OCI-LY7 (cell line): ENCODE measurements at regions not wholly inside any gene's neighbourhood (a gene's known extent, or its start where the extent isn't known, plus 50 kb on each side); places are given as distances from the start of the nearest gene placed in this dataset.

Source experiments
- BruUV-seq: library from RNA; stranded (reverse); fragments of 400-500 nt; replicated peaks from 2 replicates; lab custom pipeline; 2021; lab: Mats Ljungman, UMichigan
- CTCF ChIA-PET: fragments of 300-600 bp; sonication (Branson Sonifier 250); formaldehyde crosslinking; loops from one replicate; lab custom pipeline; 2022; ENCODE audit warnings: antibody characterized with exemption; ENCODE audit not compliant: unreplicated experiment; lab: Charles Lee
- POLR2A ChIA-PET: fragments of 300-600 bp; sonication (Branson Sonifier 250); formaldehyde crosslinking; loops from one replicate; lab custom pipeline; 2022; ENCODE audit warnings: antibody characterized with exemption; lab: Charles Lee
- DNase-seq: peaks from one replicate; pipeline ENCODE4 v3.0.0-alpha.2; 2015; ENCODE audit warnings: low spot score
- H2AFZ ChIP-seq: fragments of 200-600 bp; sonication (generic), shearing (Covaris generic); 2 replicates; pipeline ENCODE4 v1.6.1; 2014; ENCODE audit warnings: mild to moderate bottlenecking, antibody characterized with exemption, low read length, moderate library complexity
- H3K27ac ChIP-seq: fragments of 200-600 bp; sonication (generic); 2 replicates; pipeline ENCODE4 v1.5.1; 2014; ENCODE audit warnings: mixed run types, low read depth, mild to moderate bottlenecking, moderate library complexity, low read length, inconsistent platforms; ENCODE audit not compliant: poor library complexity, severe bottlenecking
- H3K36me3 ChIP-seq: fragments of 200-600 bp; sonication (generic); 2 replicates; pipeline ENCODE4 v1.6.1; 2014; ENCODE audit warnings: mild to moderate bottlenecking, antibody characterized with exemption, low read length, moderate library complexity, mixed read lengths; ENCODE audit not compliant: insufficient read depth
- H3K4me1 ChIP-seq: fragments of 200-600 bp; sonication (generic); 2 replicates; pipeline ENCODE4 v1.5.1; 2014; ENCODE audit warnings: mild to moderate bottlenecking, low read length; ENCODE audit not compliant: insufficient read depth, poor library complexity, severe bottlenecking
- H3K4me2 ChIP-seq: fragments of 200-600 bp; sonication (generic); 2 replicates; pipeline ENCODE4 v1.6.1; 2014; ENCODE audit warnings: mild to moderate bottlenecking, low read length
- H3K4me3 ChIP-seq: fragments of 200-600 bp; sonication (generic); 2 replicates; pipeline ENCODE4 v1.5.1; 2014; ENCODE audit warnings: mild to moderate bottlenecking, low read depth, low read length; ENCODE audit not compliant: poor library complexity, severe bottlenecking
- H3K79me2 ChIP-seq: fragments of 200-600 bp; sonication (generic); 2 replicates; pipeline ENCODE4 v1.6.1; 2016; ENCODE audit warnings: low read depth, mild to moderate bottlenecking, low read length, moderate library complexity, mixed read lengths; ENCODE audit not compliant: insufficient read depth
- H3K9me2 ChIP-seq: fragments of 200-600 bp; sonication (generic); 2 replicates; pipeline ENCODE4 v1.6.1; 2016; ENCODE audit warnings: mild to moderate bottlenecking, low read length, mixed read lengths; ENCODE audit not compliant: insufficient read depth
- H3K9me3 ChIP-seq: fragments of 200-600 bp; sonication (generic); 2 replicates; pipeline ENCODE4 v1.6.1; 2014; ENCODE audit warnings: mild to moderate bottlenecking, mixed run types, low read length, mixed read lengths
- H4K20me1 ChIP-seq: fragments of 200-600 bp; sonication (generic); 2 replicates; pipeline ENCODE4 v1.6.1; 2014; ENCODE audit warnings: mild to moderate bottlenecking, antibody characterized with exemption, low read length, moderate library complexity, mixed read lengths; ENCODE audit not compliant: insufficient read depth
- CTCF ChIP-seq: fragments of 200-600 bp; sonication (generic); conservative IDR thresholded peaks from 2 replicates; pipeline ENCODE4 v1.5.1; 2014; ENCODE audit warnings: mild to moderate bottlenecking, antibody characterized with exemption, low read length, moderate library complexity, mixed read lengths
- EZH2phosphoT487 ChIP-seq: fragments of 200-600 bp; sonication (generic); IDR thresholded peaks from 2 replicates; pipeline ENCODE4 v1.6.1; 2018; ENCODE audit warnings: low read depth, borderline replicate concordance, mild to moderate bottlenecking, mixed run types, antibody characterized with exemption, low read length, moderate library complexity, mixed read lengths
- intact Hi-C: fragments of 100-400 bp; cut with micrococcal nuclease; formaldehyde crosslinking; loops from one replicate; pipeline ENCODE4 v1.10.0; 2022; ENCODE audit not compliant: unreplicated experiment

DNA sequence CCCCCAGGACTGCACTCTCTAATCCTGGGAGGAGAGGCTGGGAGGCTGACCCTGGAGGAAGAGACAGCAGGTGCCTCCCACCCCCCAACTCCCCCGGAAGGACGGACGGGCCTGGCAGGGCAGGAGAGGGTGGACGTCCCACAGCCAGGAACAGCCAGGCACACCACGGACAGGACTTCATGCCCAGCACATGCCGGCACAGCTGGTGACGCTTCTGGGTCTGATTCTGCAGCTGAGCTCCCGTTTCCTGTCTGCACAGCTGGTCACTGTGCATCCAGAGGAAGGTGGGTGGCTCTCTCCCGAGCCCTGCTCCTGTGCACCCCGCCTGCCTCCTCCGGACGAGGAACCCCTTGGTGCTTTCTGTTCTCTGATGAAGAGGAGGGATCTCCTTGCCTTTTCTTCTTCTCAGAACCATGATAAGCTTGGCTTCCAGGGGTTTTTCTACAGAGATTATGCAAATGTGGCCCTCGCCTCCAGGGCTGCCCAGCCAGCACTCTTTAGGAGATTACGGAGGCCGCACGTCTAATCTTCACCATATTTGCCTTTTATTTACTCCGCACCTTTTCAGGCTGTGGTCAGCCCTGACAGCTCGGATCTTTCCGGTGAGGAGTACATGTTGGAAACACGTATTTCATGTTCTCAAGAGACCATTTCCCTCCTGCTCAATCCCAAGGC lies 1295.8 kb downstream of the BRD1 start:
- CTCF ChIA-PET = no interaction called here
- intact Hi-C loops = no loop called here
- Histone ChIP-seq H3K79me2 (no peaks in the 10 kb centered on the region), H3K4me1 (no peaks in the 10 kb centered on the region), H3K27ac (no peak overlapping the region), H3K4me2 (no peak overlapping the region), H2AFZ (no peak overlapping the region), H3K4me3 (no peak overlapping the region), H4K20me1 (no peaks in the 10 kb centered on the region), H3K36me3 (no peaks in the 10 kb centered on the region), H3K9me3 (no peaks in the 10 kb centered on the region), H3K9me2 (no peaks in the 10 kb centered on the region)
- no peak for TF ChIP-seq EZH2phosphoT487
- TF ChIP-seq CTCF = no peak
- DNase-seq = no peak
- BruUV-seq = no TSS peak
- POLR2A ChIA-PET = no interaction called here

GRCh38 chr22:48531108-48531507 lies 1296.6 kb downstream of the BRD1 start:
- no peaks in the 10 kb centered on the region for H3K36me3 ChIP-seq
- no peak overlapping the region for H3K27ac ChIP-seq
- intact Hi-C loops = no loop called here
- DNase-seq = no peak
- H3K9me2 ChIP-seq = no peaks in the 10 kb centered on the region
- H3K4me3 ChIP-seq = no peak overlapping the region
- no peak overlapping the region for H2AFZ ChIP-seq
- POLR2A ChIA-PET = no interaction called here
- H3K9me3 ChIP-seq = no peaks in the 10 kb centered on the region
- H3K4me2 ChIP-seq = no peak overlapping the region
- no peaks in the 10 kb centered on the region for H3K4me1 ChIP-seq
- CTCF ChIA-PET = no interaction called here
- H3K79me2 ChIP-seq = no peaks in the 10 kb centered on the region
- H4K20me1 ChIP-seq = no peaks in the 10 kb centered on the region; the same call in 1 of the 2 replicates
- no peak for TF ChIP-seq CTCF
- TF ChIP-seq EZH2phosphoT487 = no peak
- no TSS peak for BruUV-seq

GRCh38 chr22:48530666-48531065 lies 1297.0 kb downstream of the BRD1 start:
- H3K36me3 ChIP-seq = no peaks in the 10 kb centered on the region
- no peak overlapping the region for H2AFZ ChIP-seq
- CTCF ChIA-PET = no interaction called here
- no peak overlapping the region for H3K4me3 ChIP-seq
- POLR2A ChIA-PET = no interaction called here
- no peaks in the 10 kb centered on the region for H3K9me3 ChIP-seq
- intact Hi-C loops = no loop called here
- no TSS peak for BruUV-seq
- no peak overlapping the region for H3K4me2 ChIP-seq
- H4K20me1 ChIP-seq = no peaks in the 10 kb centered on the region; the same call in 1 of the 2 replicates
- DNase-seq = no peak
- H3K4me1 ChIP-seq = no peaks in the 10 kb centered on the region
- TF ChIP-seq EZH2phosphoT487 = no peak
- TF ChIP-seq CTCF = no peak
- no peaks in the 10 kb centered on the region for H3K79me2 ChIP-seq
- H3K9me2 ChIP-seq = no peaks in the 10 kb centered on the region
- H3K27ac ChIP-seq = no peak overlapping the region
